IPS-NIHi7 (cell line): ENCODE measurements at regions not wholly inside any gene's neighbourhood (a gene's known extent, or its start where the extent isn't known, plus 50 kb on each side); places are given as distances from the start of the nearest gene placed in this dataset.
"Not testable (repeated sequence)": the region's sequence is repeated elsewhere in the genome, so short reads cannot be mapped to it uniquely, and the experiment has no call there.

ENCODE experiments used
- DNase-seq: peaks from one replicate; pipeline ENCODE4 v3.0.0; 2012; ENCODE audit warnings: mixed read lengths; ENCODE audit errors: extremely low spot score

- DNase-seq: no peak
Observed at GRCh38 chr5:16987776-16988175, 51.7 kb upstream of the MYO10 start.

DNA sequence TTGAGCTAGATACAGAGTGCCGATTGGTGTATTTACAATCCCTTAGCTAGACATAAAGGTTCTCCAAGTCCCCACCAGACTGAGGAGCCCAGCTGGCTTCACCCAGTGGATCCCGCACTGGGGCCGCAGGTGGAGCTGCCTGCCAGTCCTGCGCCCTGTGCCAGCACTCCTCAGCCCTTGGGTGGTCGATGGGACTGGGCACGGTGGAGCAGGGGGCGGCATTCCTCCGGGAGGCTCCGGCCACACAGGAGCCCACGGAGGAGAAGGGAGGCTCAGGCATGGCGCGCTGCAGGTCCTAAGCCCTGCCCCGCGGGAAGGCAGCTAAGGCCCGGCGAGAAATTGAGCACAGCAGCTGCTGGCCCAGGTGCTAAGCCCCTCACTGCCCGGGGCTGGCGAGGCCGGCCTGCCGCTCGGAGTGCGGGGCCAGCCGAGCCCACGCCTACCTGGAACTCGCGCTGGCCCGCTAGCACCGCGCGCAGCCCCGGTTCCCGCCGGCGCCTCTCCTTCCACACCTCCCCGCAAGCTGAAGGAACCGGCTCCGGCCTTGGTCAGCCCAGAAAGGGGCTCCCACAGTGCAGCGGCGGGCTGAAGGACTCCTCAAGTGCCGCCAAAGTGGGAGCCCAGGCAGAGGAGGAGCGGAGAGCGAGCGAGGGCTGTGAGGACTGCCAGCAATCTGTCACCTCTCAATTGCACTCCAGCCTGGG, 54.9 kb upstream of the MYO10 start:
- DNase-seq: not testable (repeated sequence)

GRCh38 chr5:16992006-16992405, 55.9 kb upstream of the MYO10 start:
- no peak for DNase-seq

DNA sequence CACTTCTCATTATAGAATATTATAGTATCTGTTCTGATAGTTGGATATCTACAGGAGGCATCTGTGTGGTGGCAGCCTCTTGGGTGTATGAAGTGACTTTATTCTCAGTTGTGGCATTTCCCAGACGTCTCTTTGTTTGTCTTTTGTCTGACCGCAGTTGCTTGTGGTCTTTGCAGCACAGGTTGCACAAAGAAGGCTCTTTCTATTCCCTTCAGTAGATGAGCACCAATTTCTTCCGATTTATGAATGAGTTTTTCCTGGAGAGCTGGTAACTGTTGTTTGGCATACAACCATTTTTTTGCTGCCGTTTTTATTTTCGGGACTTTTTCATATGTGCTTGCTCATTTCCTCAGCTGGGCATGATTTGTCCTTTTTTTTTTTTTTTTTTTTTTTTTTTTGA, 56.4 kb upstream of the MYO10 start:
- no peak for DNase-seq

DNA sequence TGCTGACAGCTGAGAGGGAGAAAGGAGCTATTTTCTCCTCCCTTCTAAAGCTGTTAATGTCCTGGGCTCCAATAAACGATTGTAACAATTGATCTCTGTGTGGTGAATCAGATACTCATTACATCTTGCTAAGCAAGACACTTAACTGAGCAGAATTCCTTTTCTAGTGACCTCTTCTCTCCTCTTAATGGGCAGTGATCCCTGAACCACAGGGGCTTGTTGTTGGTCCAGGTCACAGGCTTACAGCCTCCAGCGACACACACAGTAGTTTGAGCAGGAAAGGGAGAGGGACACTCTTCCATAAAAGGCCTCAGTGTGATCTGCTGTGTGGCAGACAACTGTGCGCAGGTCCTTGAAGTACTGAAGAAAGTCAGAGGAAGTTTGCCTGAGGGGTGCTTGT, 58.5 kb upstream of the MYO10 start:
- peak; percentile 25 for DNase-seq

- DNase-seq: no peak
Observed at GRCh38 chr5:16995372-16995771, 59.3 kb upstream of the MYO10 start.

DNA sequence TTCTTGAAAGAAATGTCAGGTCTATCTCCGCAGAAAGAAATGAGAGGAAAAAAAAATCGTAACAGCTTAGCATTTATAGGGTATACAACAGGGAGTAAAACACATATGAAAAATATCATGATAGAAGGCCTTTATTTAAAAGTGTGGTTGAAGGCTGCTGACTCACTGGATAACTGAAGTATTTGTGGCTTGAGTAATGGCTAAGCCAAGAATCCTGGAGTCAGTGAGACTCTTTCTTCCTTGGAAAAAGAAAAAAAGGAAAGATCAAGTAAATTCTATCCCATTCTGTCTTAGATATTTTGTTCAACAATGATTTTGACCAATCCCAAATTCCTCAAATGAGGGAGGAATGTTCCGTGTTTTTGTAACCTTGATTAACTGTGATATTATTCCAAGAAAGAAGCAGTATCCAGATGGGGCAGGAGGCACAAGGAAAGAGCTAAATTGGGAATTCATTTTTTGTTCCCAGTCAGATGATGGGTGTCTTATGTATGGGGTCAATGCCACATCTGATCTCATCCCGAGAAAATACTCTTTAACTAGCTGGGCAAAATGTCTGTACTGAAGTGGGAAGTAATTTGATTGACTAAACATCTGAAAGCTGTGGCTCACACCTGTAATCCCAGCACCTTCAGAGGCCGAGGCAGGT, 64.3 kb upstream of the MYO10 start:
- DNase-seq: no peak

- no peak for DNase-seq
Observed at GRCh38 chr5:17001428-17001827, 65.3 kb upstream of the MYO10 start.

- DNase-seq: no peak
Observed at GRCh38 chr5:17004441-17005106, 68.5 kb upstream of the MYO10 start.

- no peak for DNase-seq
Observed at GRCh38 chr5:17005107-17005828, 69.2 kb upstream of the MYO10 start.

DNA sequence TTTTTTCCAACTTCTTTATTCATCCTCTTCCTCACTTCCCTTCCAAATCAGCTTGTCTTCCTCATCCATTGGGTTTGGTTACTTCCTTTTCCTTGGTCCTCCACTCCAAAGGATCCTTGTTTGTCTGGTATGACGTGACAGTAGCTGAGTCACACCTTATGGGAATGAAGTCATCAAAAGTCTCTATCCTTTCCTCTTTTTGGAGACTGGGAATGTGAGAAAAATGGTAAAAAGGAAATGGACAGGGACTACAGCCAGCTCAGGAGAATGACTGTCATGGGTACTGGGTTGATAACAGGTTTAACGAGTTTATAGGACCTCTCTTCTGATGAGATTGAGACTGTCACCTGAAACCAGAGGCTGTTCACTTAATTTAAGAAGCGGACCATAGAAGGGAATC, 76.2 kb upstream of the MYO10 start:
- no peak for DNase-seq

DNA sequence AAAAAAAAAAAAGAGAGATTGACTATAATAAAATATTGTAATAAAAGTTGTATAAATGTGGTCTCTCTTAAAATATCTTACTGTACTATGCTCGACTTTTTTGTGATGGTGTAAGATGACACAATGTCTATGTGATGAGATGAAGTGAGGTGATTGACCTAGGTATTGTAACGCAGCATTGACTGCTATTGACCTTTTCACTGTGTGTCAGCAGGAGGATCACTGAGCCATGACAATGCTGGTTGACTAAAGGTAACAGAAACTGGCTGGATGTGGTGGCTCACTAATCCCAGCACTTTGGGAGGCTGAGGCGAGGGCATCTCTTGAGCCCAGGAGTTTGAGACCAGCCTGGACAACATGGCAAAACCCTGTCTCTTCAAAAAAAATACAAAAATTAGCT, 78.6 kb upstream of the MYO10 start:
- no peak for DNase-seq

DNA sequence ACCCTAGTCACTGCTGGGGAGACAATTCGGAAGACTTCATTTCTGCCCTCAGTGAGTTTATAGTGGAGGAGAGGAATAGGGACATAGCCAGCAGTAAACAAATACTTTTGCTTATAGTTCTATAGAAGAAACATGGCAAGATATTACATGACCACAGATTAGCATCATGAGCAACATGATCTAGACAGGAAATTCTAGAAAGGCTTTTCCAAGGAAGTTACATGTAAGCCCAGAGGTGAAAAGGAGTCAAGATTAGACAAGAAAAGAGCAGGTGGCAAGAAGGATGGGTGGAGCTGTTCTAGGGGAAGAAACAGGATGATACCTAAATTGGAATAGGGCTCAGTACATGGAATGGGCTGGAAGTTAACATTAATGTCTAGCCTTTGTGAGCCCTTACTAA, 82.8 kb upstream of the MYO10 start:
- DNase-seq: no peak

DNA sequence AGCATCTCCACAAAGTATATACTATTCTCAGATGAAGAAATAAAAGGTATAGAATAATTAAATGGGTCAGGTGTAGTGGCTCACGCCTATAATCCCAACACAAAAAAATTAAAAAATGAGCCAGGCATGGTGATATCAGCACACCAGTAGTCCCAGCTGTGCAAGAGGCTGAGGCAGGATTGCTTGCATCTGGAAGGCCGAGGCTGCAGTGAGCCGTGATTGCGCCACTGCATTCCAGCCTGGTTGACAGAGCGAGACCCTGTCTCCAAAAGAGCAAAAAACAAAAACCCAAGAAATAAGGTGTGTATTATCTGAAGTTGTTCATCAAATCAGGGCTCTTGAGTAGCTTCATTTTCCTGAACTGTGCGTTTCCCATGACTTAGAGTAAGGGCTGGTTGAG, 83.2 kb upstream of the MYO10 start:
- no peak for DNase-seq

- no peak for DNase-seq
Observed at GRCh38 chr5:17020678-17021601, 84.9 kb upstream of the MYO10 start.

GRCh38 chr5:17021602-17021932, 85.5 kb upstream of the MYO10 start:
- DNase-seq: no peak

DNA sequence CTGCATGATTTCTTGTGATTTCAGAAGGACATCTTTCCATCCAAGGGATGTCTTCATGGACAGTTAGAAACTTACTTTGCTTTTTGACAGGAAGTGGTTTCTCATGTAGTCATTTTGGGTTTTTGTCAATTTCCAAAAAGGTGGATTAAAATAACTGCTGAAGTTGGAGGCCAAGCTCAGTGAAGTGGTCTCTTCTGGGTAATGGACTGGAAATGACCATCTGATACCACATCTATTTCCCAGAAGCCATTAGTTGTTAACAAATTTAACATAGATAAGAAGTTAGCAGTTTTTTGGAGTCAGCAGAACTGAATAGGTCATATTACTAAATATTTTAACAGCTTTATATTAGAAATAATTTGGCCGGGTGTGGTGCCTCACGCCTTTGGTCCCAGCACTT, 86.2 kb upstream of the MYO10 start:
- DNase-seq: no peak

- DNase-seq: peak; percentile 25
Observed at GRCh38 chr5:17024686-17025180, 88.6 kb upstream of the MYO10 start.

- not testable (repeated sequence) for DNase-seq
Observed at GRCh38 chr5:17031659-17032277, 95.7 kb upstream of the MYO10 start.

- not testable (repeated sequence) for DNase-seq
Observed at GRCh38 chr5:17032314-17032985, 96.4 kb upstream of the MYO10 start.
